ENCODE measurements at regions not wholly inside any gene's neighbourhood (a gene's known extent, or its start where the extent isn't known, plus 50 kb on each side); places are given as distances from the start of the nearest gene placed in this dataset.

- TF ChIP-seq ZNF592 (IDR thresholded peaks at IDR 0.05): no peak
- TF ChIP-seq BRCA1 (IDR thresholded peaks at IDR 0.05; ENCODE audit: low read depth, low read length): no peak
- TF ChIP-seq MEF2B (IDR thresholded peaks at IDR 0.05; ENCODE audit: partially characterized antibody, poor library complexity, severe bottlenecking): no peak
- no peak for TF ChIP-seq NFYA (IDR thresholded peaks at IDR 0.05; ENCODE audit: borderline replicate concordance, low read depth, low read length)
- no peak for TF ChIP-seq NFYB (IDR thresholded peaks at IDR 0.05; ENCODE audit: insufficient read depth, low read depth, low read length)
Observed at GRCh38 chr5:73300337-73301207, 127.6 kb downstream of the TMEM174 start (continued).

- SMC1A ChIA-PET (ENCODE audit: uncharacterized antibody, unreplicated experiment): no interaction called here
- no peak overlapping the region for H3K4me3 ChIP-seq
- H3K4me1 ChIP-seq (ENCODE audit: control insufficient read depth, insufficient read depth, low read length): no peaks in the 10 kb centered on the region
- no peaks in the 10 kb centered on the region; the same call in 1 of the 3 replicates for H3K9me3 ChIP-seq (replicated peaks; ENCODE audit: control insufficient read depth, insufficient read depth, low read length)
- POLR2A ChIA-PET: no interaction called here
- DNase-seq (ENCODE audit: low read depth, low spot score): no peak
- RAD21 ChIA-PET (ENCODE audit: unreplicated experiment): no interaction called here
- H3K79me2 ChIP-seq (ENCODE audit: control insufficient read depth, insufficient read depth, low read length): no peaks in the 10 kb centered on the region
- no peaks in the 10 kb centered on the region; the same call in 1 of the 2 replicates for H4K20me1 ChIP-seq (ENCODE audit: control insufficient read depth, insufficient read depth)
- no peak overlapping the region for H3K9ac ChIP-seq (ENCODE audit: control insufficient read depth, insufficient read depth, low read length)
- H3K36me3 ChIP-seq (ENCODE audit: control insufficient read depth in 2 of 2, insufficient read depth in 2 of 2, low read length in 1 of 2): no peaks in the 10 kb centered on the region
- no TSS peak for BruUV-seq (replicated peaks)
- ATAC-seq: no peak
- H2AFZ ChIP-seq (ENCODE audit: control insufficient read depth, low read depth, low read length): no peak overlapping the region
- in situ Hi-C loops (cut with MboI) (no loop called here), intact Hi-C loops (cut with micrococcal nuclease; ENCODE audit: unreplicated experiment) (no loop called here)
- 56% methylated on average over 35 of the region's 35 CpGs for WGBS (ENCODE audit: insufficient coverage, insufficient replicate concordance, low lambda C conversion rate, missing lambda C conversion rate)
- no peak overlapping the region for H3K27ac ChIP-seq (ENCODE audit: control insufficient read depth, insufficient read depth)
- CTCF ChIA-PET: no interaction called here
- FAIRE-seq: no peak
- H3K4me2 ChIP-seq (ENCODE audit: control insufficient read depth, insufficient read depth): no peak overlapping the region
- peaks cover 12 to 28% of the 10 kb centered on the region in 2 experiments for H3K27me3 ChIP-seq (replicated peaks in 1 of 2; ENCODE audit: control insufficient read depth in 2 of 2, insufficient read depth in 2 of 2, low read length in 1 of 2)
- TF ChIP-seq MTA3 (IDR thresholded peaks at IDR 0.05; ENCODE audit: borderline replicate concordance, low read length) (no peak), RUNX3 (IDR thresholded peaks at IDR 0.05; ENCODE audit: low read length) (no peak), SIX5 (IDR thresholded peaks at IDR 0.05; ENCODE audit: low read depth, low read length, severe bottlenecking) (no peak), ZNF274 (IDR thresholded peaks at IDR 0.05; ENCODE audit: insufficient read depth, insufficient read length) (no peak), NR2C1 (IDR thresholded peaks at IDR 0.05) (no peak), CHD1 (IDR thresholded peaks at IDR 0.05; ENCODE audit: low read depth, low read length) (no peak), PML (IDR thresholded peaks at IDR 0.05; ENCODE audit: low read length) (no peak), ZNF24 (IDR thresholded peaks at IDR 0.05) (no peak), MYC (IDR thresholded peaks at IDR 0.05; ENCODE audit: insufficient read depth, insufficient read length, insufficient replicate concordance, low read length, severe bottlenecking) (no peak)
Observed at GRCh38 chr5:73299665-73300336, 126.8 kb downstream of the TMEM174 start.
